GM18873 (cell line): ENCODE measurements at regions not wholly inside any gene's neighbourhood (a gene's known extent, or its start where the extent isn't known, plus 50 kb on each side); places are given as distances from the start of the nearest gene placed in this dataset.

Experiments used
- ATAC-seq: cut with Tn5 transposase; IDR thresholded peaks from one replicate; pipeline ENCODE4 v1.9.1; 2021; ENCODE audit warnings: mild to moderate bottlenecking, moderate library complexity, moderate number of reproducible peaks; ENCODE audit not compliant: unreplicated experiment, low FRiP score

DNA sequence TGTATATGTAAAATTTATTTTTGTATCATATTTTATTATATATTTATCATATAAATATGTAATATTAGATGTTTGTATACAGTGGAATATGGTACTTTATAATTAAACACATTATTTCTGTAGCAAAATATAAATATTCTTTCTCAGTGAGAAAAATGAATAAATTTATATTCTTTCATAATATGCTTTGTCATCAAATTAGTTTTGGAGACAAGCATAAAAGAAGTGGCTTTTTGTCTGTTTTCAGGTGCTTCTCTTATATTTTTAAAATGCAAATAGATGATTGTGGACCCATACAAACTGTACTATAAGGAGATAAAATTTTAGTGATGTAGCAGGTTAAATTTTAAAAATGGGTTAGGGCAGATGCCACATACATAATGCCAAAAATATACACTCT is 222.4 kb upstream of the CNTN5 start:
- ATAC-seq: no peak

DNA sequence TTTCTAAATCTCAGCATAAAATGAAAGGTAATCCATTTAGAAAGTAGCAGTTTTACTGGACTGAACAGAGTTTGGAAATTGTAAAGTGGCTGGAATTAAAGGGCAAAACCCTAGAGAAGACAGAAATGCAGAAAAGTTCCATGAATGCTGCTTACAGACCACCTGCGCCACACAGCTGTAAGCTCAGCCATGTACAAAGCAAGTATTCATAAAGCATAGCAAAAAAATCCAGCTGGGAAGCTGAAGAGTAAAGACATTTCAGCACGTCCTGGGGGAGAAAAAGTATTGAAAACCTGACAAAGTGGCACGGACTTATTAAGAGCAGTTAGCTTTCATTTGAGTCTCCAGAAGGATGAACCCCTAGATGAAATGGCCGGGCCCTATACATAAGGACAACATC is 220.1 kb upstream of the CNTN5 start:
- no peak for ATAC-seq

- ATAC-seq: no peak
Measured at GRCh38 chr11:98828986-98829708, 191.6 kb upstream of the CNTN5 start.

DNA sequence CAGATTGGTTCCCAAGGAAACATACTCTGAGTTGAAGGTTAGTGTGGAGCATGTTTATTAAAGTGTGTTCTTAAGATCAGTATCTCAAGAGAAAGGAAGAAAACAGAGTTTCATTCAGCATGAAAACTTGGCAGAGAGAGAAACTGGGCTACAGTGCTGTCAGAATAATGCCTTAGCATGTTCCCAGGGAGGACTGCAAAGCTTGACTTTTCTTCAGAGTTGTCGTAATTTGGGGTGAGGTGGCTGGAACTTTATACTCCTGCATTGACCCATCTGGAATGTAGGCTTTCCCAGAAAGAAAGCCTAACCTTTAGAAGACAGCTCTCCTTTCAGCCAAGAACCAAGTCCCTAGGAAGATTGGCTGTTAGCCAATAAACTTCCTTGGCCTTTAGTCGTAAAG is 190.8 kb upstream of the CNTN5 start:
- ATAC-seq: no peak

- no peak for ATAC-seq
Measured at GRCh38 chr11:98834776-98835175, 186.0 kb upstream of the CNTN5 start.

GRCh38 chr11:98835335-98835734 is 185.4 kb upstream of the CNTN5 start:
- no peak for ATAC-seq

GRCh38 chr11:98836156-98836555 is 184.6 kb upstream of the CNTN5 start:
- no peak for ATAC-seq

DNA sequence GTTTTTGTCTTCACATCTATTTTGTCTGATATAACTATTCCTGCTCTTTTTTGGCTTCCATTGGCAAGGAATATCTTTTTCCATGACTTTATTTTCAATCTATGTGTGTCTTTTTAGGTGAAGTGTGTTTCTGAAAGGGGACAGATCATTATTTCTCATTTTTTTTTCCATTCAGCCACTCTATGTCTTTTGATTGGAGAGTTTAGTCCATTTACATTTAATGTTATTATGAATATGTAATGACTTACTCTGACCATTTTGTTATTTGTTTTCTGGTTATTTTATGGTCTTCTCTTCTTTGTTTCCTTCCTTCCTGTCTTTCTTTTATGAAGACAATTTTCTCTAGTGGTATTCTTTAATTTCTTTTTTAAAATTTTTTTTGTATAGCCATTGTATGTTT is 178.6 kb upstream of the CNTN5 start:
- ATAC-seq: no peak

- ATAC-seq: no peak
Measured at GRCh38 chr11:98862169-98862568, 158.6 kb upstream of the CNTN5 start.

DNA sequence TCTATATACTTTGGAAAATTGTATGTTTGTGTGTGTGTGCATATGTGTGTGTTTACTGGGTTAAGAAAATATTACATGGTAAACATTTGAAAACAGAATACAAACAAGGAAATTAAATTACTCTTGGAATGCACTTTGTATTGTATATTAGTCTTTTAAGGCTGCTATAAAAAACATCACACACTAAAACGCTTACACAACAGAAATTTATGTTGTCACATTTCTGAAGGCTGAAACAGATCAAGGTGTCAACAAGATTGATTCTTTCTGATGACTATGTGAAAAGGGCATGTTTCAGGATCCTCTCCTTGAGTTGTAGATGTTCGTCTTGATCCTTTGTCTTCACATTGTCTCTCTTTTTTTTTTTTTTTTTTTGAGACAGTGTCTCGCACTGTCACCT is 149.1 kb upstream of the CNTN5 start:
- ATAC-seq: no peak

- ATAC-seq: no peak
Measured at GRCh38 chr11:98874050-98874449, 146.7 kb upstream of the CNTN5 start.

- ATAC-seq: no peak
Measured at GRCh38 chr11:98895936-98896335, 124.8 kb upstream of the CNTN5 start.

DNA sequence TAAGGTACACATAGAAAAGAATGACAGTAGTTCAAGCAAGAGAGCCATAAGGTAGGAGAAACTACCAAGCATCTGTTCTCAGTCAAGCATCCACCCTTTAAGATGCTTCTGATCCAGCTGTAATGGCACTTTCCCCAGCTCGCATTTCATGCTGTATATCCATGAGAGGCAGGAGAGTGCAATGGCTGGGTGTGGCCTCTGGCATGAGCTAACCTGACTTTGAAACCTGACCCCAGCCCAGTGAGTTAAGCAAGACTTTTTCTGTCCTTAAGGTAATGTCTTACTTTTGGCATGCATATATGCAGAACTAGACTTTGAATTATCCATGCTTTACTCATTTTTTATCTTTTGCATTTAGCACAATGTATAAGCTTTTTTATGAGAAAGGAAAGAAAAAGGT is 79.8 kb upstream of the CNTN5 start:
- no peak for ATAC-seq

DNA sequence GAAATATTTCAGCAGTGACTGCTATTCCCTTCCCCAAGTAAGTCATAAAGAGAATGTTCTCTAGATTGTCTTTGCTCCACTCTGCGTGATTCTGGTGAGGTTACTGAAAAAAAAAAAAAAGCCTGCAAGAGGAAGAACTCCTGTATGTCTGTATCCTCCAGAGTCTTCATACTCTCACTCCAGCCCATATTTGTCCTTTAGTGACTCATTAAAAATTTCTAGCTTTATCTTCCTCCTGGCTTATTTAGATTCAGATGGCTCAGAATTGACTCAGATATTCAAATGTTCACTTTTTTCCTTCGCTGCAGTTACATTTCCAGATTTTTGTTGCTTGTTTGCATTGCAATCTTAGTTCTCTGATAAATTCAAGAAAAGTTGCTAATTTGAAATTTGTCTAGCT is 76.3 kb upstream of the CNTN5 start:
- no peak for ATAC-seq

DNA sequence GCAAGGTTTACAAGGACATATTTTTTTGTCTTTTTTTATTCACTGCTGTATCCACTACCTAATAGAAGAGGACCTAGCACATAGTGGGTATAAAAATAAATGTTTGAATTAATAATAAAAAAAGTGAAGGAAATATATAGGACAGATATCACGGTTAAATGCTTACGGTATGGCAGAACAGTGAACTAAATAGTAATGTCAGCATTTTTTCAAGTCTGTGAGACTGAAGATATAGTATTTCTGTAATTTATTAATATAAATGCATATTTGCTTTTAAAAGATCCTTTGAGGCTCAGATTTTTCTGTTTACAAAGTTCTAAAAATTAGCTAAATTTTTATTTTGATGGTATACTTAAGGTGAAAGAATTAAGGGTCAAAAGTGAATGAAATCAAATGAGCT is 68.6 kb upstream of the CNTN5 start:
- no peak for ATAC-seq

DNA sequence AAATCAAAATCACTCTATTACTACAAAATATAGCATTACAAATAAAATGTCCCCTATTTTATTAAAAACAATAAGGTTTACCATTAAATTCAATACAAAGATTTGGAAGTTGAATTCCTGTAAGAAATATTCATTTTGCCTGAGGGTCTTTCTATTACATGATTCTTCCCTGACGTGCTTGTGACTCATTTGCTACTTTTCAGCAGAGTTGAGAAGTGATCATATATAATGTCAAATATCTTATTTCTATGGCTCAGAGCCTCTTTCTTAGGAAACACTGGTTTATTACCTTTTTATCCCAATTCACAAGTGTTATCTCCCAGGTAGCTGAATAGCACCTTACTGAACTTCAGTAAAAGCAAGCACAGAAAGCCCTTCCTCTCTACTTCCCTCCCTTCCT is 65.2 kb upstream of the CNTN5 start:
- no peak for ATAC-seq

DNA sequence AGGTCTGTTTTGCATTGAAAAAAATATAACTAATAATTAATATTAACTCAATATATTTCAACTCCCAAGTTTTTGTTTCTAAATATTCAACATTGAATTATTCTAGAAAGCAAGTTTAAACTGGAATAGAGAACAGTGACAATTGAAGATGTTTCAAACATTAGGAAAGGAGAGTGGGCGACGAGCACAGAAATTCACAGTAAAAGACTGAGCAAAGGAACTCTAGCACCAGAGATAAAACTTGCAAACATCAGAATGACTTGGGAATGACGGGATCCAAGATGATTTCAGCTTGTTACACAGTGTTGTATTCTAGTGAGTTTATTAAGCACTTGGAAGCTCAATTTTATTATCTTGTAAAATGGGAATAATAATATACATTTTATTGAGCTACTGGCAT is 56.6 kb upstream of the CNTN5 start:
- ATAC-seq: no peak

- ATAC-seq: no peak
Measured at GRCh38 chr11:98965358-98965757, 55.4 kb upstream of the CNTN5 start.

DNA sequence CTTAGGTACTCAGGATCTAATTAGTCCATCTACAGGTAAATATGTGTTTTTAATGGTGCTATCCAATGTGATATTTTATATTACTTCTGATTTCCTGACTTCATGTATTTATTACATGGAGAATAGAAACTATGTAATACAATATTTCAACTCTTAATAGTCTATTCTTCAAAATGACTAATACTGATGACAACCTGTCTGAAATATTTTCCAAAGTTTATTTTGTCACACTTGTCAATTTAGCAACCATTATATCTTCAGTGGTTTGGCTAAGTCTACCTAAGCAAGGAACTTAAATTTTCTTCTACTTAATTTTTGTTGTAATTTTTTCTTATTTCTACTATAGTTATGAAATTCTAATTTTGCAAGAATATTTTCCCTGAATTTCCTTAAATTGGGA is 55.0 kb upstream of the CNTN5 start:
- no peak for ATAC-seq

DNA sequence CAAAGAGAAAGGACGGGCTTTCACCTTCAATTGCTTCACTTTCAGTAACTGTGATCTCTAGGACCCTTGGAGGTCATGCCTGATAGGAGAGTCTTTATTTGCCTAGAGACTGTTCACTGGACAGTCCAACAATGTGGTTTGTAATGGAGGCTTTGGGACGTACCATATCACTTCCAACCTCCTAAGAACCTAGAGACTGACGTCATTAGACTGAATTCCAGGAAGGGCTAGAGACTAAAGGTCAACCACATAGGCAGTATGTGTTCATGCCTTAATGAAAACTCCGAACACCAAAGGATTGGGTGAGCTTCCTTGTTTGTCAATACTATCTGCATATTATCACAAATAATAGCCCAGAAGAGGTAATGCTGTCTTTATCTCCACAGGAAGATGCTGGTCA is 53.7 kb upstream of the CNTN5 start:
- ATAC-seq: no peak
